ENCODE measurements at regions not wholly inside any gene's neighbourhood (a gene's known extent, or its start where the extent isn't known, plus 50 kb on each side); places are given as distances from the start of the nearest gene placed in this dataset.
A peak's percentile ranks its signal among the peaks of the same experiment; 100 is the strongest.

DNA sequence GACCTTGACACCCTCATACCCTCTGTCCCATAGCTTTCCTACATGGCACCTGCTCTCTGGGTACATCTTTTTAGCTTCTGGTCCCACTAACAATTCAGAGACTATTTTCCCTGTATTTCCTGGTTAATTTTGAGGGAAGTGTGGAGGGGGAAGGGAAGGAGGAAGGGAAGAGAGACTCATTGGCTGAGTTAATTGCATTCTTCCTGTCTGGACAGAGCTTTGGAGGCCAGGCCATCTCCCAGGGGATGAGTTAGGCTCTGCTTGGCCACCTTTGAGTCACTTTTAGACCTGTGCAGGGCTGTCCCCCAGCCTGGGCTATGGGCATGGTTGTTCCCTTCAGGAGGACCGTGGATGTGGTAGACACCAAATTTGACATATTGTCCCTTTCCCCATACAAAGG, 167.9 kb upstream of the PGRMC2 start:
- H3K27ac ChIP-seq = no peak overlapping the region
- intact Hi-C loops (cut with micrococcal nuclease; ENCODE audit: unreplicated experiment) = loop anchor here (2.0 to 10.0 kb wide), 2 partner anchors 69 to 639 kb away; partner anchors contain the start of genes C4orf33 and SCLT1
- no peaks in the 10 kb centered on the region for H3K27me3 ChIP-seq (ENCODE audit: insufficient read depth, low read depth)
- H2AFZ ChIP-seq = no peak overlapping the region
- no peak for DNase-seq
- no peak overlapping the region for H3K4me2 ChIP-seq
- H3F3A ChIP-seq (ENCODE audit: insufficient read depth, low read depth) = no peaks in the 10 kb centered on the region
- no peaks in the 10 kb centered on the region for H3K36me3 ChIP-seq (ENCODE audit: low read depth)
- CTCF ChIA-PET = interaction anchor here (1.1 to 1.5 kb wide), 4 partner anchors 73 to 407 kb away, joined by 3 to 5 read pairs (median 4); no protein-coding TSS in a partner anchor
- H3K79me2 ChIP-seq (ENCODE audit: low read depth) = no peaks in the 10 kb centered on the region
- no peak overlapping the region for H3K4me3 ChIP-seq
- POLR2A ChIA-PET (ENCODE audit: unreplicated experiment) = interaction anchor here (0.6 kb wide), 2 partner anchors 113 to 168 kb away, joined by 3 to 4 read pairs; partner anchors contain the start of gene PGRMC2
- TF ChIP-seq, protein P1, sequence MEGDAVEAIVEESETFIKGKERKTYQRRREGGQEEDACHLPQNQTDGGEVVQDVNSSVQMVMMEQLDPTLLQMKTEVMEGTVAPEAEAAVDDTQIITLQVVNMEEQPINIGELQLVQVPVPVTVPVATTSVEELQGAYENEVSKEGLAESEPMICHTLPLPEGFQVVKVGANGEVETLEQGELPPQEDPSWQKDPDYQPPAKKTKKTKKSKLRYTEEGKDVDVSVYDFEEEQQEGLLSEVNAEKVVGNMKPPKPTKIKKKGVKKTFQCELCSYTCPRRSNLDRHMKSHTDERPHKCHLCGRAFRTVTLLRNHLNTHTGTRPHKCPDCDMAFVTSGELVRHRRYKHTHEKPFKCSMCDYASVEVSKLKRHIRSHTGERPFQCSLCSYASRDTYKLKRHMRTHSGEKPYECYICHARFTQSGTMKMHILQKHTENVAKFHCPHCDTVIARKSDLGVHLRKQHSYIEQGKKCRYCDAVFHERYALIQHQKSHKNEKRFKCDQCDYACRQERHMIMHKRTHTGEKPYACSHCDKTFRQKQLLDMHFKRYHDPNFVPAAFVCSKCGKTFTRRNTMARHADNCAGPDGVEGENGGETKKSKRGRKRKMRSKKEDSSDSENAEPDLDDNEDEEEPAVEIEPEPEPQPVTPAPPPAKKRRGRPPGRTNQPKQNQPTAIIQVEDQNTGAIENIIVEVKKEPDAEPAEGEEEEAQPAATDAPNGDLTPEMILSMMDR (conservative IDR thresholded peaks at IDR 0.05) = no peak
- no peak for TF ChIP-seq EZH2 (IDR thresholded peaks at IDR 0.05; ENCODE audit: low read depth)
- no peaks in the 10 kb centered on the region for H4K20me1 ChIP-seq (ENCODE audit: insufficient read depth)
- BruUV-seq (replicated peaks) = no TSS peak
- H3K9me3 ChIP-seq (ENCODE audit: insufficient read depth, low read depth) = no peaks in the 10 kb centered on the region
- H3K4me1 ChIP-seq (replicated peaks; ENCODE audit: insufficient read depth) = peaks cover 4% of the 10 kb centered on the region; the same call in 1 of the 2 replicates
- H3K9me2 ChIP-seq (ENCODE audit: insufficient read depth) = no peaks in the 10 kb centered on the region

DNA sequence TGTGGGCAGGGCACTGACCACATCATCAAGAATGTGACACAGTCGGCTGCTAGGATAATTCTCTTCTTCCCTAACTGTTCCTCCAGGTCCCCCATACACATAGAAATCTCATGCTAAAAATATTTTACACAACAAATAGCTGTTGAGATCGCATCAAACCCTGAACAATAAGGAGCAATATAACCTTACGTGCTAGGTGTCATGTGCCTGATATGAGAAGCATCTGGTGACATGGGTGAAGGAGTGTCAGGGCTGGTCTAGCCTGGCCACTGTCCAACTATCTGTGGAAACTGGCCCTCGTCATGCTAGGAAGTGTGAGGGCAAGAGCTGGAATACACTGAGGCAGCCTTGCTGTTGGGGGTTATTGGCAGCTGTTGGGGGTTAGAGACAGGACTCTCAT, 167.3 kb upstream of the PGRMC2 start:
- intact Hi-C loops (cut with micrococcal nuclease; ENCODE audit: unreplicated experiment) = loop anchor here (1.0 to 10.0 kb wide), 8 partner anchors 68 to 640 kb away; partner anchors contain the start of genes C4orf33, JADE1 and SCLT1
- Histone ChIP-seq H3K27me3 (ENCODE audit: insufficient read depth, low read depth) (no peaks in the 10 kb centered on the region), H3K9me2 (ENCODE audit: insufficient read depth) (no peaks in the 10 kb centered on the region), H3K4me3 (no peak overlapping the region), H3K79me2 (ENCODE audit: low read depth) (no peaks in the 10 kb centered on the region), H3K9me3 (ENCODE audit: insufficient read depth, low read depth) (no peaks in the 10 kb centered on the region), H3K4me2 (0 out of 2 replicates have a peak overlapping the region, but pooled peaks have one; percentile 26), H3K36me3 (ENCODE audit: low read depth) (no peaks in the 10 kb centered on the region), H3K4me1 (replicated peaks; ENCODE audit: insufficient read depth) (peaks cover 4% of the 10 kb centered on the region; the same call in 1 of the 2 replicates), H3F3A (ENCODE audit: insufficient read depth, low read depth) (no peaks in the 10 kb centered on the region), H4K20me1 (ENCODE audit: insufficient read depth) (no peaks in the 10 kb centered on the region), H2AFZ (no peak overlapping the region), H3K27ac (no peak overlapping the region)
- no TSS peak for BruUV-seq (replicated peaks)
- CTCF ChIA-PET = interaction anchor here (1.1 to 1.5 kb wide), 5 partner anchors 74 to 407 kb away, joined by 3 to 9 read pairs (median 4); no protein-coding TSS in a partner anchor
- POLR2A ChIA-PET (ENCODE audit: unreplicated experiment) = no interaction called here
- TF ChIP-seq EZH2 (IDR thresholded peaks at IDR 0.05; ENCODE audit: low read depth) = no peak
- TF ChIP-seq, protein P1 (conservative IDR thresholded peaks at IDR 0.05) = no peak
- no peak for DNase-seq

- Histone ChIP-seq H3K27me3 (ENCODE audit: insufficient read depth, low read depth) (no peaks in the 10 kb centered on the region), H4K20me1 (ENCODE audit: insufficient read depth) (no peaks in the 10 kb centered on the region), H3K79me2 (ENCODE audit: low read depth) (no peaks in the 10 kb centered on the region), H3K9me2 (ENCODE audit: insufficient read depth) (no peaks in the 10 kb centered on the region), H3F3A (ENCODE audit: insufficient read depth, low read depth) (no peaks in the 10 kb centered on the region), H3K27ac (no peak overlapping the region), H2AFZ (no peak overlapping the region), H3K4me3 (no peak overlapping the region), H3K9me3 (ENCODE audit: insufficient read depth, low read depth) (no peaks in the 10 kb centered on the region), H3K4me1 (replicated peaks; ENCODE audit: insufficient read depth) (peaks cover 4% of the 10 kb centered on the region; the same call in 1 of the 2 replicates), H3K36me3 (ENCODE audit: low read depth) (no peaks in the 10 kb centered on the region), H3K4me2 (0 out of 2 replicates have a peak overlapping the region, but pooled peaks have one; percentile 26)
- ChIA-PET CTCF (interaction anchor here (0.7 to 1.5 kb wide), 6 partner anchors 74 to 431 kb away, joined by 3 to 9 read pairs (median 4); no protein-coding TSS in a partner anchor), POLR2A (ENCODE audit: unreplicated experiment) (no interaction called here)
- intact Hi-C loops (cut with micrococcal nuclease; ENCODE audit: unreplicated experiment) = loop anchor here (1.0 to 10.0 kb wide), 8 partner anchors 68 to 640 kb away; partner anchors contain the start of genes C4orf33, JADE1 and SCLT1
- no peak for TF ChIP-seq EZH2 (IDR thresholded peaks at IDR 0.05; ENCODE audit: low read depth)
- TF ChIP-seq, protein P1 (conservative IDR thresholded peaks at IDR 0.05) = peak; percentile 85
- BruUV-seq (replicated peaks) = no TSS peak
- DNase-seq = peak; percentile 67 to 78
Observed at GRCh38 chr4:128454281-128454871, 166.8 kb upstream of the PGRMC2 start.
